Natural killer cell treated with Interleukin-12 subunit alpha and Interleukin-12 subunit beta and Interleukin-15 and Interleukin-18, amount 100 ng/mL, for 72 hours (primary cell): ENCODE measurements at regions not wholly inside any gene's neighbourhood (a gene's known extent, or its start where the extent isn't known, plus 50 kb on each side); places are given as distances from the start of the nearest gene placed in this dataset.
A peak's percentile ranks its signal among the peaks of the same experiment; 100 is the strongest.

ENCODE experiments used
- ATAC-seq, 2 donors: fragments of 150-1000 bp; cut with Tn5 transposase in 1 of 2; sonication (Bioruptor Pico), chemical (Tn5 transposase) in 1 of 2; 2 replicates each; pipeline ENCODE4 v1.10.0; 2021
- DNase-seq: peaks from one replicate; pipeline ENCODE4 v3.0.0; 2022; ENCODE audit warnings: low spot score
- H3K27ac Mint-ChIP-seq, 2 donors: 1 replicate in 1 of 2; 2 replicates in 1 of 2; pipeline ENCODE4 v1.8.0; 2022; ENCODE audit warnings: mixed read lengths in 2 of 2, mild to moderate bottlenecking in 1 of 2, moderate library complexity in 1 of 2
- H3K27me3 Mint-ChIP-seq, 2 donors: 1 replicate in 1 of 2; 2 replicates in 1 of 2; pipeline ENCODE4 v1.8.0; 2022; ENCODE audit warnings: mixed read lengths in 2 of 2
- H3K36me3 Mint-ChIP-seq: one replicate; pipeline ENCODE4 v1.8.0; 2022; ENCODE audit warnings: mixed read lengths
- H3K4me1 Mint-ChIP-seq, 2 donors: 1 replicate in 1 of 2; 2 replicates in 1 of 2; pipeline ENCODE4 v1.8.0; 2022; ENCODE audit warnings: low read depth in 2 of 2, mixed read lengths in 2 of 2, mild to moderate bottlenecking in 1 of 2
- H3K4me3 Mint-ChIP-seq: one replicate; pipeline ENCODE4 v1.8.0; 2022; ENCODE audit warnings: mixed read lengths
- H3K9me3 Mint-ChIP-seq: 2 replicates; pipeline ENCODE4 v1.8.0; 2022; ENCODE audit warnings: mixed read lengths

DNA sequence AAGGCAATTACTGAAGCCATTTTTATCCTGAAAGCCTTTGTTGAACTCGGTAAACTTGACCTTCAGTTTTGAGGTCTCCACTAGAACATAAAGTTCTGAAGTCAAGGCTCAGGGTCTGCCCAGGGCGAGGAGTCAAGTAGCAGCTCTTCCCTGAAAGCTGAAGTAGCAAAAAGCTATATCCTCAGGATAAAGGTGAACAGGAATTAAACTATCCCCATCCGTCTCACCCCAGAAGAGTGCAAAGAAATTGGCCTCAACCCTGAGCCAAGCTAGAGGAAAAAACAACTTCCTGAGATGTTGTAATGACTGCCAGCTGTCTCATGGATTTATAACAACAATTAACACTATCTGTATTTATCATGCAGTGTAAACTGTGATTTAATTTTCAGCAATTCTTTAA is 590.8 kb downstream of the SPRY1 start:
- DNase-seq (no peak), ATAC-seq (no peak)
- Mint-ChIP-seq H3K27ac (no peak overlapping the region), H3K27me3 (no peaks in the 10 kb centered on the region), H3K36me3 (no peaks in the 10 kb centered on the region), H3K9me3 (no peaks in the 10 kb centered on the region), H3K4me3 (no peak overlapping the region), H3K4me1 (no peaks in the 10 kb centered on the region)

DNA sequence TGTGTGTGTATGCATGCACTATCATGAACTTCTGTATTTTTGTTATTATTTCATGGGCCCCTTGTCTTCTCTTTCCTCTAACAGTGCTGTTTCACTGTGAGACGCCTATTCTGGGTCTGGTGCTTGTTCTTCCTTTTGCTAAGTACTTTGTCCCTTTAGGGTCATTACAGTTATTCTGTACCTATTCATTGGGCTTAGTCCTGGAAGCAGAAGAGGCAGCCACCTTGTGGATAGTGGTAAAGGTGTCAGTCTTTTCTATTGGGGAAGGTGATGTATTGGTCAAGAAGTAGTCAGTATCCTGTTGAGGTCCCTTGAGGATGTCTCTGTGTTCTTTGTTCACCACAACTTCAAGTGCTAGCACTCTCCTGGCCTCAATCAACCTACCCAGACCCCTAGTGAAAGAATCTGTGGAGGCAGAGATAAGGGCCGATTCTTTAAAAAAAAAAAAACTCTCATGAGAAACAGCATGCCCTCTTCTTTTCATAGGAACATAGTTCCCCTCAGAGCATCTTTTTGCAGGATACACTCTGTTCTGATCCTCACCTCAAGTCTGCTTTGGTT is 593.8 kb downstream of the SPRY1 start:
- ATAC-seq (no peak), DNase-seq (no peak)
- Mint-ChIP-seq H3K27ac (no peak overlapping the region), H3K4me3 (no peak overlapping the region), H3K9me3 (no peaks in the 10 kb centered on the region), H3K4me1 (no peaks in the 10 kb centered on the region), H3K27me3 (no peaks in the 10 kb centered on the region), H3K36me3 (no peaks in the 10 kb centered on the region)

- DNase-seq (no peak), ATAC-seq (no peak)
- no peaks in the 10 kb centered on the region for H3K4me1 Mint-ChIP-seq
- H3K27ac Mint-ChIP-seq: no peak overlapping the region
- H3K9me3 Mint-ChIP-seq: no peaks in the 10 kb centered on the region
- no peaks in the 10 kb centered on the region for H3K36me3 Mint-ChIP-seq
- no peaks in the 10 kb centered on the region for H3K27me3 Mint-ChIP-seq
- no peak overlapping the region for H3K4me3 Mint-ChIP-seq
Measured at GRCh38 chr4:123994917-123995316, 598.3 kb downstream of the SPRY1 start.

DNA sequence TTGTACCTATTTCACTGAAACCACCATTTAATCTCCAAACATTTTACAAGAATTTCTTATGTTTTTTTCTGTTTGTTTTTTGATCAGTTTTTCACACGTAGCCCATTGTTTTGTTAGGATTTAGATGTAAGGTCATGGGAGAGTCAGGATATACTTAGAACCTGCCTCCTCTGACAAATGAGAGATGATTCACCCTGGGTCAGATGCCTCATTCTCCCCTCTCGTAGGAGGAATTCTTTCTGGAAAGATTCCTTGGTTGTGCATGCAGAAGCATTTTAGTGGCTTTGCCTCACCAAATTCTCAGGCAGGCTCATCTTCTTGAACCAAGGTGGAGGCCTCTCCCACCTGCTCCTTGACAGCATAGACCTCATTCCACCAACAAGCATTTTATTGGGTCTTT is 599.3 kb downstream of the SPRY1 start:
- H3K27me3 Mint-ChIP-seq: no peaks in the 10 kb centered on the region
- no peaks in the 10 kb centered on the region for H3K4me1 Mint-ChIP-seq
- DNase-seq (no peak), ATAC-seq (no peak)
- H3K4me3 Mint-ChIP-seq: no peak overlapping the region
- H3K9me3 Mint-ChIP-seq: no peaks in the 10 kb centered on the region
- no peak overlapping the region for H3K27ac Mint-ChIP-seq
- no peaks in the 10 kb centered on the region for H3K36me3 Mint-ChIP-seq

- Mint-ChIP-seq H3K9me3 (no peaks in the 10 kb centered on the region), H3K27ac (no peak overlapping the region), H3K27me3 (no peaks in the 10 kb centered on the region), H3K4me1 (no peaks in the 10 kb centered on the region), H3K36me3 (no peaks in the 10 kb centered on the region), H3K4me3 (no peak overlapping the region)
- DNase-seq (no peak), ATAC-seq (no peak)
Measured at GRCh38 chr4:123996718-123997510, 600.3 kb downstream of the SPRY1 start.

DNA sequence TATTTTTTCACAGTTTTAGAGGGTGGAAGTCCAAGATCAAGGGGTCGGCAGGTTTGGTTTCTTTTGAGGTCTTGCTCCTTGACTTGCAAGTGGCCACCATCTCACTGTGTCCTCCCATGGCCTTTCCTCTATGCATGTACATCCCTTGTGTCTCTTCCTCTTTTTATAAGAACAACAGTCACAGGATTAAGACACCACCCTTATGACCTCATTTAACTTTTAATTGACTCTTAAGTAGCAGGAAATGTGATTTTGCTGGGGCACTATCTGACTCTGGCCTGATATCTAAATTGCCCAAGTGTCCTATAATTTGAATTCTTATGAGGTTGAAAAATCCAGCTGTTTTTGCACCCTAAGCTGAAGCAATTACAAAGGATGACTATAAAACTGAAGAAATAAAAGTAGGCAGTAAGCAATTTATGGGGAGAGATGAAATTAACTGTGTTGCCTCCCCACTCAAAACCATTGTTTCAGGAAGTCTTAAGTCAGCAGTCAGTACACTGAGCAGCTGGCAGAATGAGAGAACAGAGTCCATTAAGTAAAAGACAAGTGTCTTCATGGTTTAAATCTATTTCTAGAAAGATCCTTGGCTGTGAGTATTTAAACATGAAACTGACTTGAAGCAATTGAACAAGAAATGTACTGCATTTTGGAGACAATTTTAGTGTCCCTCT is 601.3 kb downstream of the SPRY1 start:
- DNase-seq (no peak), ATAC-seq (no peak)
- H3K9me3 Mint-ChIP-seq: no peaks in the 10 kb centered on the region
- no peak overlapping the region for H3K4me3 Mint-ChIP-seq
- no peak overlapping the region for H3K27ac Mint-ChIP-seq
- H3K4me1 Mint-ChIP-seq: no peaks in the 10 kb centered on the region
- H3K27me3 Mint-ChIP-seq: no peaks in the 10 kb centered on the region
- no peaks in the 10 kb centered on the region for H3K36me3 Mint-ChIP-seq

DNA sequence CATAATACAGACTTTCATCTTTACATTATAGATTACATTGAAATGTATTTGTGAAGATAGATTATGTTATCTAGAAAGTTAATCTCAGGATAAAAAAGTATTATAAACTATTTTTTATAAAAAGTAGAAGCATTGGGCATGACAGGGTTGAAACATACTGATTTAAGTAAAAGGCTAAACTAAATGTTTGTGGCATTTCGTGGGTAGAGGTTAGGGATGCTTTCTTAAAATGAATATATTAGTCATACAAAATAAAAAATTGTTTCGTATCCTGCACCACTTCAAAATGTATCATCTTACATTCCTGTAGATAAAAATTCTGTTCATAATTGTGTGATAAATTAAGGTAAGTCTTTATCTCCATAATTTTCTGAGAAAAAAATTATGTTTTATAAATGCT is 603.6 kb downstream of the SPRY1 start:
- Mint-ChIP-seq H3K27me3 (no peaks in the 10 kb centered on the region), H3K9me3 (no peaks in the 10 kb centered on the region), H3K4me3 (no peak overlapping the region), H3K4me1 (no peaks in the 10 kb centered on the region), H3K27ac (no peak overlapping the region), H3K36me3 (no peaks in the 10 kb centered on the region)
- no peak for ATAC-seq
- no peak for DNase-seq

DNA sequence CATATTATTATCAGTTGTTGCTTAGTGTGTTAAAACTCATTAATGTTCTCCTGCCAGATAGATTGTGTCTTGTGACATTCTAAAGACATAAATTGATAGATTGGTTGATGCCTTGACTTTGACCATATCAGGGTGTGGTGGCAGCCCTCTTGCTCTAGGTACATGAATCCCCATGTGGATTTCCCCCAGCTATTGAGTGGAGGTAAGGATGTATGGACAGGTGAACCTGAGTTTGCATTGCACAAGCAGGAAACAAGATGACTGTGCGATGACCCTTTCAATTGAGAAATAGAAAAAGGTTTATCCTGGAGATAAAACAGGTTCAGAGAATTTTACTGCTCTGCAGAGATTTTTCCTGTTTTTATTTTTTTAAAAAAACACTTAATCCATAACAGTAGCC is 619.2 kb downstream of the SPRY1 start:
- ATAC-seq (no peak), DNase-seq (no peak)
- no peaks in the 10 kb centered on the region for H3K27me3 Mint-ChIP-seq
- no peak overlapping the region for H3K27ac Mint-ChIP-seq
- no peaks in the 10 kb centered on the region for H3K36me3 Mint-ChIP-seq
- H3K4me1 Mint-ChIP-seq: peaks cover 8% of the 10 kb centered on the region in 2 donors
- H3K4me3 Mint-ChIP-seq: no peak overlapping the region
- peaks cover 3% of the 10 kb centered on the region for H3K9me3 Mint-ChIP-seq

- H3K4me3 Mint-ChIP-seq: no peak overlapping the region
- DNase-seq: no peak
- peaks cover 8% of the 10 kb centered on the region in 2 donors for H3K4me1 Mint-ChIP-seq
- no peak overlapping the region for H3K27ac Mint-ChIP-seq
- no peaks in the 10 kb centered on the region for H3K27me3 Mint-ChIP-seq
- no peak for ATAC-seq
- H3K36me3 Mint-ChIP-seq: no peaks in the 10 kb centered on the region
- H3K9me3 Mint-ChIP-seq: no peaks in the 10 kb centered on the region
Measured at GRCh38 chr4:124017185-124017785, 620.7 kb downstream of the SPRY1 start.

- H3K27me3 Mint-ChIP-seq: no peaks in the 10 kb centered on the region
- H3K36me3 Mint-ChIP-seq: no peaks in the 10 kb centered on the region
- H3K9me3 Mint-ChIP-seq: no peaks in the 10 kb centered on the region
- H3K27ac Mint-ChIP-seq: peak overlapping the region; percentile 57 to 59
- H3K4me3 Mint-ChIP-seq: peak overlapping the region; percentile 13
- peaks cover 8% of the 10 kb centered on the region in 2 donors for H3K4me1 Mint-ChIP-seq
- DNase-seq (no peak), ATAC-seq (peak; percentile 59 to 62)
Measured at GRCh38 chr4:124018383-124019317, 622.1 kb downstream of the SPRY1 start.

GRCh38 chr4:124019749-124020549 is 623.4 kb downstream of the SPRY1 start:
- Mint-ChIP-seq H3K27me3 (no peaks in the 10 kb centered on the region), H3K4me1 (peaks cover 8% of the 10 kb centered on the region in 2 donors), H3K36me3 (no peaks in the 10 kb centered on the region), H3K4me3 (no peak overlapping the region), H3K27ac (no peak overlapping the region), H3K9me3 (no peaks in the 10 kb centered on the region)
- DNase-seq (no peak), ATAC-seq (no peak)

DNA sequence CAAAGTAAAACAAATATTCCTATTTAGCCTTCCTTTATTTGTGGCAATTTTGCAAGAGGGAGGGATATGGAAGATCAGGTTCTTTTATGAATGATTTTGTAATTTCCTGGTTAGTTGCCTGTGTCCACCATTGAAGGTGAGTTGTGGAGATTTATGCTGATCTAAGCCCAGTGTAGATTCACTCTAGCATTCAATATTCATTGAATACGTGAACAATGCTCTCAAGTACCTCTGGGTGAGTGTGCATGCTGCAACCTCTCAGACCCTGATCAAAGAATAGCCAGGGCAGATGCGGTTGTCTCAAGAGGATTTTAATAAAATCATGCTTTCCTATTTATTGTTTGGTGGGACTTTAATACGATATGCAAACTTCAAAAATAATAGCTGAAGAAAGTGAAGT is 628.4 kb downstream of the SPRY1 start:
- ATAC-seq: no peak
- H3K9me3 Mint-ChIP-seq: peaks cover 3% of the 10 kb centered on the region
- DNase-seq: no peak
- no peaks in the 10 kb centered on the region for H3K27me3 Mint-ChIP-seq
- no peaks in the 10 kb centered on the region for H3K36me3 Mint-ChIP-seq
- no peak overlapping the region for H3K4me3 Mint-ChIP-seq
- no peak overlapping the region for H3K27ac Mint-ChIP-seq
- H3K4me1 Mint-ChIP-seq: no peaks in the 10 kb centered on the region

DNA sequence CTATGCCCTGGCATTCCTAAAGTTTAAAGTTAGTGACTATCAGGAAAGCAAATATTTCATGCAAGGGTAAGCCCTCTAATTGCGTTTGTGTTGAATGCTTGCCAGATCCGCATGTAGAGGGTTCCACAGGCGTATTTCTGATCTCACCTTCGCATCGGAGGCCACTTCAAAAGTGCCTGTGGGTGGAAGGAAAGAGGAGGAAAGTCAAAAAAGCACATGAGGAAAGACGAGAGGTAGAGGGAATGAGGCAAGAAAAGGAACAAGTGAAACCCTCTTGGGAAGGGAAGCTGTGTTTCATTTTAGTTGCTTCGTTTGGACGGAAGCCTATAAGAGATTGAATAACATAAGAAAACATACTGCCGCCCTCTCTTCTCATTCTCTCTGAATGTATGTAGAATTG is 628.8 kb downstream of the SPRY1 start:
- Mint-ChIP-seq H3K27ac (no peak overlapping the region), H3K4me1 (no peaks in the 10 kb centered on the region), H3K9me3 (peaks cover 3% of the 10 kb centered on the region), H3K27me3 (no peaks in the 10 kb centered on the region), H3K36me3 (no peaks in the 10 kb centered on the region), H3K4me3 (no peak overlapping the region)
- DNase-seq (no peak), ATAC-seq (no peak)
